CD4-positive, alpha-beta T cell treated with Interleukin-4 for 1 hour (primary cell): ENCODE measurements at regions not wholly inside any gene's neighbourhood (a gene's known extent, or its start where the extent isn't known, plus 50 kb on each side); places are given as distances from the start of the nearest gene placed in this dataset.
A peak's percentile ranks its signal among the peaks of the same experiment; 100 is the strongest.

Experiments used
- DNase-seq, 2 donors: peaks; one replicate each; pipeline ENCODE4 v3.0.0-alpha.2; 2020 to 2022

DNA sequence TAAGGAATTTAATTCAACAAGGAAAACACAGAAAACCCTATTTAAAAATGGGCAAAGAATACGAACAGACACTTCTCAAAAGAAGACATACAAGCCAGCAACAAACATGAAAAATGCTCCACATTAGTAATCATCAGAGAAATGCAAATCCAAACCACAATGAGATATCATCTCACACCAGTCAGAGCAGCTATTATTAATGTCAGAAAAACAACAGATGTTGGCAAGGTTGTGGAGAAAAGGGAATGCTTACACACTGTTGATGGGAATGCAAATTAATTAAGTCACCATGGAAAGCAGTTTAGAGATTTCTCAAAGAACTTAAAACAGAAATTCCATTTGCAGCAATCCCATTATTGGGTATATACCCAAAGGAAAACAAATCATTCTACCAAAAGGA lies 55.2 kb downstream of the GCC1 start:
- DNase-seq = no peak

DNA sequence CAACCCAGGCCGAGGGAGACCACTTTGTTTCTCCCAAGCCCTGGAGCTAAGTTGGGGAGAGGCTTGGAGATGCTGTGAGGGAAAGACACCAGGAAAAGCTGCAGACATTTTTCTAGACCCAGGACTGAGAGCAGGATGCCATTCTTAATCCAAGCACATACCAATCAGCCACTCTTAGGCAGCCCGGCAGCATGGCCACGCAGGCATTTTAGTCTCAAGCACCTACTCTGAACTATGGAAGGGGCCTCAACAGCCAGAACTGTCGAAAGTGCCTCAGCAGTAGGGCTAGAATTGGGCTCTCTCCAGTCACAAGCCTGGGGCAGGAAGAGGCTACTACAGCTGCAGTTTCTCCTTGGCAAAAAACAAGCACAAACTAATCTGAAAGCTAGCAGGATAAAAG lies 57.8 kb downstream of the GCC1 start:
- DNase-seq = no peak

DNA sequence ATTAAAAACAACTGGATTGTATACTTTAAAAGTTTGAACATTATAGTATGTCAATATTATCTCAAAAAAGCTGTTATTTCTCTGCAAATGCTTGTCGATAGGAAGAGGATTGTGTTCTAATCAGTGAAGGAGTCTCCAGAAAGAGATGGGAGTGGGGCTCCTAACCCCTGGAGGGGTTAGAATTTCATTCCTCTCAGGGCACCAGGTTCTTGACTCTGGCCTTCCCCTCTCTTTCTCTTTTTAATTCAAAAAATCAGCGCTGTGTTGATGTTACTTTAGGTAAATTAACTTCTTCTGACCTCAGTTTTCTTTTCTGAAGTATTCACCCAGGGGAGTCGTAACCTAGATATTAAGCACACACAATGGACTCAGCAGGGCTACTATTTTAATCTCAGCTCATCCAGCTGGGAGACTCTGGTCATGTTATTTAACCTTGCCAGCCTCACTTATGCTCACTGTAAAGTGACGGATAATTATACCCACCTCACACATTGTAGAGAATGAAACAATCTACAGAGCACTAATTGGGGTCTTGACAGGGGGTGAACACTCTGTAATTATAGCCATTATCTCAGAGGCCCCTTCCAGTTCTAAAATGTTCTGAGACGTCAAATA lies 59.4 kb downstream of the GCC1 start:
- DNase-seq = no peak

DNA sequence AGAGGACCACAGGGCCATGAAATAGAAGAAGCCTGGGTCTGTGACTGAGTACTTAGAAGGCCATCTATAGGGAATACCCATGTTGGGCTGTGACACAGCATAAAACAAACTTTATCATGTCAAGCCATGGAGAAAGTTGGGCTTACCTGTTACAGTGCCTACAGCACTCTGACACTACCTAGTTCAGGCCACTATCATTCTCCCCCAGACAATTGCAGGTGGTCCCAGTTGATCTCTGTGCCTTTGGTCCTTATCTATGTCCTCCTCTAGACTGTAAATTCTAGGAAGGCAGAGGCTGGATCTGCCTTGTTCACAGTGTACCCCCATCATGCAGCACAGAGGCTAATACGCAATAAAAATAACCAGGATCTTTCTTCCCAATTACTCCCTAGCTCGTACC lies 69.1 kb downstream of the GCC1 start:
- no peak for DNase-seq

DNA sequence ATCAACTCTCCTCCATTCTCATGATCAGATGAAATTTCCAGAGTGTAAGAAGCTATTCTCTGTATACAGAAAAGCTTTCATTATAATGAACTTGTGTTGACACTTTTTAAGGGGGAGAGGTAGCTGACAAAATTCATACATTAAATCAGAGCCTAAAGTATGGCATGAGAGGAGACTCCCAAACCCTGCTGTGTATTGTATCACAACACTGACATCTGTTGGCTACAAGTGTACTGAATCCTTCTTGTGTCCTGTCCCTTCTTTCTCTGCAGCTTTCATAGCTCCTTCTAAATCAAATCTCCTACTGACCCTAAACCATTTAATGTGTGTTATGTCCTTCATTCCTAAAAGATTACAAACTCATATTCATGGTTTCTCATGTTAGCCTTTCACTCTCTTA lies 70.9 kb downstream of the GCC1 start:
- peak in 1 of 2 donors; percentile 46 for DNase-seq

DNA sequence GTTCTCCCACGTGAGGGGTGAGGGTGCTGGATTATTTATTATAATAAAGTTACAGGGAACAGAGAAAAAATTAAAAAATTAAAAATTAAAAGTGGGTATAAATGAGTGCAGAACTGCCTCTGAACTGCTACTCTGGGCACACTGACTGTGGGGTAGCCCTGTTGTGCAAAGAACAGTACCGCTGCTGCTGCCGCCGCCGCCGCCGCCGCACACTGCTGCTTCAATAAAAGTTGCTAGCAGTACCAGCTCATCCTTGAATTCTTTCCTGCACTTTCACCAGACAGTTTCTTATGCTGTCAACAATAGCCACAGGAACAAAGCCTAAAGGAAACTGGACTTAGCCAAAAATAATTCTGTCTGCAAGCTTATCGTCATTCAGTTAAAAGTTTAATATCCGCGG lies 72.1 kb downstream of the GCC1 start:
- no peak for DNase-seq

DNA sequence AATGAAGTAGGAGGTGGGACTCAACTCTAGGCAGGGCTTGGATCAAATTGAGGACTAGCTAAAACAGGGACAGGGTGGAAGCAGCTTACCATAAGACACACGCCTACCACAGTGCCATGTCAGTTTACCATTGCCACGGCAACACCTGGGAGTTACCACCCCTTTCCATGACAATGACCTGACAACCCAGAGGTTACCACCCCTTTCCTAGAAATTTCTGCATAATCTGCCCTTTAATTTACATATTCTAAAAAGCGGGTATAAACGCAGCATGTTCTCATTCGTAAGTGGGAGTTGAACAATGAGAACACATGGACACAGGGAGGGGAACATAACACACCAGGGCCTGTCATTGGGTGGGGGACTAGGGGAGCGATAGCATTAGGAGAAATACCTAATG lies 72.7 kb downstream of the GCC1 start:
- no peak for DNase-seq

DNA sequence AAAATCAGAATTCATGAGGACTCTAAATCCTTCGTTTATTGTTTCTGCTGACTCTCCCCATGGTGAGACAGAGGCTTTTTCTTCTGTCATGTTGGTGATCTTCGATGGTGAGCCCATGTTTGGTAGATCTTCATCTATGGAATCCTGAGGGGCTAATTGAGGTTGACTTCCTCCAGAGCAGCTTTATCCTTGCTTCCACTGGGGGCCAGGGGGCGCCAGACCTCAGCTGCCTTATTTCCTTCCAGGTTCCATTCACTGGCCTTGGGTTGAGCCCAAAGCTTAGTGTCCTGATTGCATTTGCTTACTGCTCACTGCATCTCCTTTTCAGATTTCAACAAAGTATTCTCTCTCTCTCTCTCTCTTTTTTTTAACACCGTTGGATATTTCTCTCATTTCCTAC lies 80.7 kb downstream of the GCC1 start:
- peak; percentile 5 to 12 for DNase-seq

DNA sequence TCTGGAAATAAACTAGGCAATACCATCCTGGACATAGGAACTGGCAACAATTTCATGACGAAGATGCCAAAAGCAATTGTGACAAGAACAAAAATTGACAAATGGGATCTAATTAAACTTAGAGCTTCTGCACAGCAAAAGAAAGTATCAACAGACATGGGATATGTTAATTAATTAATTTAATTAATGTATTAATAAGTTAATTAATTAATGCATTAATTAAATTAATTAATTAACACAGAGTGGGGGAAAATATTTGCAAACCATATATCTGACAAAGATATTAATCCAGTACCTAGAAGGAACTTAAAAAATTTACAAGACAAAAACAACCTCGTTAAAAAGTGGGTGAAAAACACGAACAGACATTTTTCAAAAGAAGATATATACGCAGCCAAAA lies 83.6 kb downstream of the GCC1 start:
- DNase-seq = no peak

DNA sequence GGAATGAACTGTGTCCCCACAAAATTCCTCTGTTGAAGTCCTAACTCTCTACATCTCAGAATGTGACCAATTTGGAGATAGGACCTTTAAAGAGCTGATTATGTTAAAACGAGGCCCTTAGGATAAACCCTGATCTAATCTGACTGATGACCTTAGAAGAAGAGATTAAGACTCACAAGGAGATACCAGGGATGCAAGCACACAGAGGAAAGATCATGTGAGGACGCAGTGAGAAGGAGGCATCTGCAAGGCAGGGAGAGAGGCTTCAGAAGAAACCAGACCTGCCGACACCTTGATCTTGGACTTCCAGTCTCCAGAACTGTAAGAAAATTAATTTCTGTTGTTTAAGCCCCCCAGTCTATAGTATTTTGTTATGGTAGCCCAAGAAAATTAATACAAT lies 94.9 kb upstream of the ZNF800 start:
- DNase-seq = no peak

DNA sequence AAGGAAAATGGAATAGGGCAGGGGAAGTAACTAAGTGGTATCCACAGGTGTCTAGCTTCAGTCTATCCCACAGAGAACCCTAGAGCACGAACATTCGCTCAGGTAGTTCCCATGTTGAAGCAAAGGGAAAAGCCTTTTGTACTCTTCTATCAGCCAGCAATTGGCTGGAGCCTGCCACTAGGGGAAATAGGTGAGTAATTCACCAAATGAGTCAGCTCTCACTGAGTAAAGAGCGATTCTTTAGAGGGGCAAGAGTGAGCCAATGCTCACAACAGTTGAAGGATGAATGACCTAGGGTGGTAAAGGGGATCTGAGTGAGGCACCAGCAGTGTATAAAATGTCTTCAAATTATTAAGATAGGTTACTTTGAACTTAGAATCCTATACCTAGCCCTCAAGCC lies 94.1 kb upstream of the ZNF800 start:
- DNase-seq = no peak

DNA sequence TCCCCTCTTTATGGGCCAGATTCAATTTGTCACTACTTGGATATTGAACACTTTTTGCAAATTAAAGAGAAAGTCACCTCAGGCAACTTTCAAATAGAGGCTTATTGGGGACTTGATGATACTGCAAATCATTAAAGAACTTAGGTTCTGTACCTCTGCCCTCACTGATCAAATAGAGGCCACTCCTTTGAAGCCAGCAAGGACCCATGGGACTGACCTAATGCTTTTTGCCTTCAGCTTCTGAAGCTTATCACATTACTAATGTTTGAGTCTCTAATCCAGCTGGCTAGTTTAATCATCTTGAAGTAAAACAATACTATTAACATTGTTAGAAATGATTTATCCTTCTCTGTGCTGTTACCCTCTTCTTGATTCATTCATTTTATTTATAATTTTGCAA lies 93.0 kb upstream of the ZNF800 start:
- DNase-seq = no peak

DNA sequence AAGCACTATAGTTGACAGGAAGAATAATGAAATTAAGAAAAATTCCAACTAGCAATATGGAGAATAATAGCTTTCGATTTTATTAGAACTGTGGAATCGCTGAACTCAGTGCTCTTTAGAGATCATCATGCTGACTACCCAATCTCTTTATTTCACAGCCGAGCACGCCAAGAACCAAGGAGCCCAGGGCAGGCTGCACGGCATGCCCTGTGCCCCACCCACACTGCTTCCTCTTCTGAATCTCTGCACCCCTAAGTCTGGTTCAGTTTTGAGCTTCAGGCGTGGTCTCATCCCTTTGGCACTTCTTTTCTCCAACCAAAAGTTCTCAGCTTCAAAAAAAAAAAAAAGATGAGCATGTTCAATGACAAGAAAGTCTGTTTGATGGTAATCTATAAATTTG lies 92.4 kb upstream of the ZNF800 start:
- no peak for DNase-seq

DNA sequence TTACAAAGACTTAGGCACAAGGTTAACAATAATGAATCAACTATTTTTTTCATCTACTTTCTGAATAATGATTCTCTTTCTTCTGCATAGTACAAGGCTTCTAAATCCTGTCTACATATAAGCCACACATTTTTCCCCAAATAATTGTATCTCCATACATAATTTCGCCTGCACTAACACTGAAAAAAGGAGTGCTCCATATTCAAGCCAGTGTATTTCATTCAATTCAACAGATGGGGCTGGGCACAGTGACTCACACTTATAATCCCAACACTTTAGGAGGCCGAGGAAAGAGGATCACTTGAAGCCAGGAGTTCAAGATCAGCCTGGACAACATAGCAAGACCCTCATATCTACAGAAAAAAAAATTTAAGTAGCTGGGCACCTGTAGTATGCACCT lies 86.0 kb upstream of the ZNF800 start:
- DNase-seq = no peak

DNA sequence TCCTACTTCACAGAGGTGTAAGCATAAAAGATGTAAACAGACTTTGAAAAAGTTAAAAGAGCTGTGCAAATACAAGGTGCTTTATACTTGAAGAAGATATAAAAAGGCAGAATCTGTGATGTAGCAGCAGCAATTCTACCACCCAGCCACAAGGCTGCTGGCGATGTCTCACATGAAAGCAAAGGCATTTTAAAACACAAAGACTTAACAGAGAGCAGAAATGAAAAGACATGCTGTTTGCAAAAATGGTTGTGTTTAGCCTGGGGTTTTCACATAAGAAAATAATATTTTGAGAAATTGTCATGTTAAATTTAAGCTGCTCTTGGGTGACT lies 85.5 kb upstream of the ZNF800 start:
- no peak for DNase-seq

DNA sequence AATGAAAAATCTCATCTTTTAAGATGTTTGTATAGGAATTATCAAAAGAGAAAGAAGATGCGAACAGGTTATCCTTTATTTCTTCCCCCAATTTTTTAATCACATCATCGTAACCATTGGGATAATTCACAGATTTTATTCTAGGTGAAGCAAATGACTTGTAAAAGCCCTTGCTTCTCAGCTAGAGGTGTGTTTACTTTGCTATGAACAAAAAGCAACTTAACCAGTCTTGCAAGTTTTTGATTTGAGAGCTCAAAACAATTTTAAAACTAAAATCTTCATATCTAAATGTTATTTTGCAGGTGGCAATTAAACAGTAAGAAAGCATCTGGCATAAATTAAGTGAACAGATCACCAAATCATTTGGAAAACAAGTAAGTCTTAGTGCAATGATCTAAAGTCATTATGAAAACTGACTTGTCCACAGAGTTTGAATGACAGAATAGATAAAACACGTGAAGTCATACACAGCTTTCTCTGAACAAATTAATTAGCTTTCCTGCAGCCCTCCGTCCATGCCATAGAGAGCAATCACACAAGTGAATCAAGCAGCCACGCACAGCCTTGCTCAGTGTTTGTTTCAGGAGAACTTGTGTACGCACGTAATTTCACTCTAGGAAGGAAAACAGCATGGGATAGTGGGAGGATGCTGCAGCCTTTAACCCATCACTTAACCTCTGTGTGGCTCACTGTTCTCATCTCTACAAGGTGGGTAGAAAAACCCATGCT lies 85.0 kb upstream of the ZNF800 start:
- no peak for DNase-seq

DNA sequence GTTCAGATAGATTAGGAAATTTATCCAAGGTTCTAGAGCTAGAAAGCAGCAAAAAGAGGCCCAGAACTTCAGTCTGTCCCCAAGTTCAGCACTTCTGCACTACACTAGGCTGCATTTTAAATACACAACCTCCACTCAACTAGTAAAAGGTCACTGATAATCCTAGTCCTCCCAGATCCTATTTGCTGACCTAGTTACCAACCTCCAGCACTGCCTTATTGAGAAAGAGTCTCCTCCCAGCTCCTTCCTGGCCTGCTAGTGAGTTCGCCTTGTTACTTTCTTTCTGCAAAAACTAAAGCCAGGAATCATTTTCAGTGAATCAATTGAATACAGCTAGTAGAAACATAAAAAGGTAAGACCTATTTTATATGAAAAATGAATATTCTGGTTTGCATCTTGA lies 84.1 kb upstream of the ZNF800 start:
- DNase-seq = no peak

DNA sequence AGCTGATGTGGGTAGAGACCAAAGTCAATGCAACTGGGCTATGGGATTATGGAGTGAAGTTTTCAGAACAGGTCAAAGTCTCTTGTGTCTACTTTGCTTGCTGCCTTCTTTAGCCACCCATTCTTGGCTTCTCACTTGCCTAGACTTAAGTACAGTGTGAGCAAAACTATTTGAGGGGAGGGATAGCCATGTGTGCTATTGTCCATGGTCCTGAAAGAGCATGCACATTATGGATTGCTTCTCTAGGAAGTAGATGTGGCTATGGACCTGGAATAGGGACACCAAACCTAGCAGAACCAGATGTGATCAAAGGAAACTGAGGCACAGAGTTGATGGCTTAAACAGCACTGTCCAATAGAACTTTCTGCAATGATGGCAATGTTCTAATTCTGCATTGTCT lies 81.9 kb upstream of the ZNF800 start:
- DNase-seq = no peak

DNA sequence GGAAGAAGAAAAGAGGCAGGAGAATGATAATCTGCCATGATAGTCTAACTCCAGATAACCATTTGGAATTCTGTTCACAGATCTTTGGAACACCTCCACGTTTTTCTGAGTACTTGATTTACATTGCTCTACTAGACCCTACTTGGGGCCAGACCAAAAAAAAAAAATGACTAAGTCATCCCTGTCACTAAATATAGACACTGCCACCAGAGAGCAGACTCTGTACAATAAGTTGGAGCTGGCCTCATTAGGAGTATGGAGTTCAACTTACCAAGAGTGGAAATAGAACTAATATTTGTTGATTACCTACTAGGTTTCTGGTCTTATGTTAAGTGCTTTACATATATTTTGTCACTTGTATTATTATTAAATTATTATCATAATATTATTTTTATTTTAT lies 80.9 kb upstream of the ZNF800 start:
- no peak for DNase-seq

DNA sequence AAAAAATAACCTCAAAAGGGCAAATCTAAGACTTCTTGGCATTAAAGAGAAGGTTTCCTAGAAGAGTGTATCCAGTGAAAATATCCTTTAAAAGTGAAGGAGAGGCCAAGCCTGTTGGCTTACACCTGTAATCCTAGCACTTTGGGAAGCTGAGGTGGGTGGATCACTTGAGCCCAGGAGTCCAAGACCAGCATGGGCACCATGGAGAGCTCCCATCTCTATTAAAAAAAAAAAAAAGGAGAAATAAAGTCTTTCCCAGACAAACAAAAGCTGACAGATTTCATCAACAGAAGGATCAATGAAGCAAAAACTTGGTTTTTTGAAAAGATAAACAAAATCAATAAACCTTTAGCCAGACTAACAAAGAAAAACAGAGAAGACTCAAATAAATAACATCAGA lies 67.6 kb upstream of the ZNF800 start:
- no peak for DNase-seq

DNA sequence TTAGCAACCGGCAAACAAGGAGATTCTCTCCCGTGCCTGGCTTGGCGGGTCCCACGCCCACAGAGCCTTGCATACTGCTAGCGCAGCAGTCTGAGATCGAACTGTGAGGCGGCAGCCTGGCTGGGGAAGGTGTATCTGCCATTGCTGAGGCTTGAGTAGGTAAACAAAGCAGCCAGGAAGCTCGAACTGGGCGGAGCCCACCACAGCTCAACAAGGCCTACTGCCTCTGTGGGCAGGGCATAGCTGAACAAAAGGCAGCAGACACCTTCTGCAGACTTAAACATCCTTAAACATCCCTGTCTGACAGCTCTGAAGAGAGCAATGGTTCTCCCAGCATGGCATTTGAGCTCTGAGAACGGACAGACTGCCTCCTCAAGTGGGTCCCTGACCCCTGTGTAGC lies 58.8 kb upstream of the ZNF800 start:
- DNase-seq = peak in 1 of 2 donors; percentile 15

DNA sequence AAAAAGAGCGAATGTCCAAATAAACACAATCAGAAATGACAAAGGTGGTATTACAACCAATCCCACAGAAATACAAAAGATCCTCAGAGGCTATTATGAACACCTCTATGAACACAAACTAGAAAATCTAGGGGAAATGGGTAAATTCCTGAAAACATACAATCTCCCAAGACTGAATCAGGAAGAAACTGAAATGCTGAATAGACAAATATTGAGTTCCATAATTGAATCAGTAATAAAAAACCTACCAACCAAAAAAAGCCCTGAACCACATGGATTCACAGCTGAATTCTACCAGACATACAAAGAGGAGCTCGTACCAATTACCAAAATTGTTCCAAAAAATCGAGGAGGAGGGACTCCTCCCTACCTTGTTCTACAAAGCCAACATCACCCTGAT lies 56.1 kb upstream of the ZNF800 start:
- no peak for DNase-seq

DNA sequence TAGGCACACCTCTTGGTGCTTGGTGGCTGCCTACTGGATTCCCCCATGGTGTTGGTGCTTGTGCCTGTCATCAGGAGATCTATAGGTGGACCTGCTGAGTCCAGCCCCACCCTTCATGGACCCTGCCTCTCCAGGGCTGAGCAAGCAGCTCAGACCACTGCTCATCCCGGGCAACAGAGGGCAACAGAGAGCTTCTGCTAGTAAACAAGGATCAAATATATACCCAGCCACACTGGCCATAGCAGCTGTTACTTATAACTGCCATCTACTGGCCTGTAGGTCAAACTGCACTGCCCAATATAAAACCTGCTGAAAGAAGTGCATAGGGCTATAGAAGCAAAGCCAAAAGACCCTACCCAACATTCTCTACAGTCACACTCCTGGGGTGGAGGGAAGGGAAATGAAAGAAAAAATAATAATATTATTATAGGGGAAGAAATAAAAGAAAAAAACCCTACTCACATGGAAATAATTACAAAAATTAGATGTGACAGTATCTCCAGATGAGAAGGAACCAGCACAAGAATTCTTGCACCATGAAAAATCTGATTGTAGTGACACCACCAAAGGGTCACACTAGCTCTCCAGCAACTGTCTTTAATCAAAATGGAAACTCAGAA lies 54.9 kb upstream of the ZNF800 start:
- DNase-seq = peak; percentile 76 to 78

DNA sequence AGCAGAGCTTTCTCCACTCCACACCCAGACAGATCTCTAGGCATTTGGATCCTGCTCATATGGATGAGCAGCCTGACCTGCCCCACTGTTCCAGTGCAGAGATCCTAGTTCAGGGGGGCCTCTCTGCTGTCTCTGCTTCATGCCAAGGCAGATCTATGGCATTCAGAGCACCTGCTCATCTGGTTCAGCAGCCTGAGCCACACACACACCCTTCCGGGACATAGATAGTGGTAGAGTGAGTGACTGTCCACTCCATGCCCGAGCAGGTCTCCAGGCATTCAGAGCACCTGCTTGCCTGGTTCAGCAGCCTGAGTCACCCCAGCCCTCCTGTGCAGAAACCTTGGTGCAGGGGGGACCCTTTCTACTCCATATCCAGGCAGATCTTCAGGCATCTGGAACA lies 54.3 kb upstream of the ZNF800 start:
- no peak for DNase-seq
